OCI-LY1 (cell line): ENCODE measurements at regions not wholly inside any gene's neighbourhood (a gene's known extent, or its start where the extent isn't known, plus 50 kb on each side); places are given as distances from the start of the nearest gene placed in this dataset.

Experiments used
- H2AFZ ChIP-seq: fragments of 200-600 bp; sonication (generic), shearing (Covaris generic); 2 replicates; pipeline ENCODE4 v1.6.0; 2014; ENCODE audit warnings: antibody characterized with exemption, mild to moderate bottlenecking, low read length
- H3F3A ChIP-seq: fragments of 200-600 bp; sonication (generic), shearing (Covaris generic); 2 replicates; pipeline ENCODE4 v1.6.0; 2014; ENCODE audit warnings: mild to moderate bottlenecking, antibody characterized with exemption, low read length, moderate library complexity; ENCODE audit not compliant: insufficient read depth
- H3K27ac ChIP-seq: fragments of 200-600 bp; sonication (generic); 2 replicates; pipeline ENCODE4 v1.5.1; 2014; ENCODE audit warnings: low read length, mixed run types, mild to moderate bottlenecking, low read depth; ENCODE audit not compliant: poor library complexity, severe bottlenecking
- H3K27me3 ChIP-seq: fragments of 200-600 bp; sonication (generic); 2 replicates; pipeline ENCODE4 v1.6.0; 2014; ENCODE audit warnings: antibody characterized with exemption, mild to moderate bottlenecking, low read length, moderate library complexity; ENCODE audit not compliant: insufficient read depth
- H3K36me3 ChIP-seq: fragments of 200-600 bp; sonication (generic); 2 replicates; pipeline ENCODE4 v1.6.1; 2014; ENCODE audit warnings: mild to moderate bottlenecking, antibody characterized with exemption, low read length, moderate library complexity, mixed read lengths; ENCODE audit not compliant: insufficient read depth
- H3K4me1 ChIP-seq: fragments of 200-600 bp; sonication (generic); 2 replicates; pipeline ENCODE4 v1.5.1; 2014; ENCODE audit warnings: mild to moderate bottlenecking, low read length, moderate library complexity; ENCODE audit not compliant: insufficient read depth, severe bottlenecking
- H3K4me2 ChIP-seq: fragments of 200-600 bp; sonication (generic), shearing (Covaris generic); 2 replicates; pipeline ENCODE4 v1.6.1; 2014; ENCODE audit warnings: low read length
- H3K4me3 ChIP-seq: fragments of 200-600 bp; sonication (generic); 2 replicates; pipeline ENCODE4 v1.5.1; 2014; ENCODE audit warnings: low read length, low read depth, mild to moderate bottlenecking, mixed read lengths; ENCODE audit not compliant: poor library complexity, severe bottlenecking
- H3K79me2 ChIP-seq: fragments of 200-600 bp; shearing (Covaris generic); 2 replicates; pipeline ENCODE4 v1.6.1; 2016; ENCODE audit warnings: mixed run types, low read length, mixed read lengths; ENCODE audit not compliant: insufficient read depth
- H3K9ac ChIP-seq: fragments of 200-600 bp; sonication (generic), shearing (Covaris generic); 2 replicates; pipeline ENCODE4 v1.6.1; 2014; ENCODE audit warnings: mild to moderate bottlenecking, low read length, mixed read lengths
- H3K9me2 ChIP-seq: fragments of 200-600 bp; sonication (generic), shearing (Covaris generic); 2 replicates; pipeline ENCODE4 v1.6.1; 2014; ENCODE audit warnings: low read depth, mild to moderate bottlenecking, low read length, mixed read lengths
- H3K9me3 ChIP-seq: fragments of 200-600 bp; shearing (Covaris generic); 2 replicates; pipeline ENCODE4 v1.6.1; 2014; ENCODE audit warnings: low read length, mixed read lengths
- H4K20me1 ChIP-seq: fragments of 200-600 bp; sonication (generic), shearing (Covaris generic); 2 replicates; pipeline ENCODE4 v1.6.0; 2016; ENCODE audit warnings: mild to moderate bottlenecking, low read length; ENCODE audit not compliant: insufficient read depth
- EZH2 ChIP-seq: fragments of 200-600 bp; sonication (generic), shearing (Covaris generic); IDR thresholded peaks from 2 replicates; pipeline ENCODE4 v1.8.0; 2017; ENCODE audit warnings: borderline replicate concordance, mixed run types, mild to moderate bottlenecking, antibody characterized with exemption, low read length, moderate library complexity, mixed read lengths
- TF ChIP-seq, protein P1 (sequence below): fragments of 200-600 bp; sonication (generic), shearing (Covaris generic); IDR thresholded peaks from 2 replicates; pipeline ENCODE4 v1.5.1; 2017; ENCODE audit warnings: mild to moderate bottlenecking, antibody characterized with exemption, low read length, moderate library complexity, mixed read lengths

DNA sequence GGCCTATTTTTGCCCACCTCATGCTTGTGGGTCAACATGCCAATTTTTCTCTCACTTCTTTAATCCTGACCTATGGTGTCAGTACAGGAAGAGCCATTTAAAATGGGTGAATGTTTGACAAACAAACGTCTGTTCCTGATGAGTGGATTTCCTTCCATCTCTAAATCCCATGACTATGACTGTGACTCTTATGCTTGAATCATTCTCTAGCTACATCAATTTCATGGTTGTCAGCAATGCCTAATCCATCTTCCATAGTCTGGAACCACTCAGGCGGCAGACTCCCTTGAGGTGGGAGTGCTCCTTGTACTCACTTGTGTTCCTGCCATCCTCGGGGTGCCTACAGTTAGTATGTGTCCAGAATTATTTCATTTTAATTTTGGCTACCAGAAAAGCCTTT is 194.9 kb upstream of the RPS6KA3 start:
- no peak overlapping the region for H3K27ac ChIP-seq
- no peak overlapping the region for H3K9ac ChIP-seq
- no peak overlapping the region for H3K4me2 ChIP-seq
- H3K27me3 ChIP-seq = no peaks in the 10 kb centered on the region
- H3K79me2 ChIP-seq = no peaks in the 10 kb centered on the region
- H3K36me3 ChIP-seq = no peaks in the 10 kb centered on the region
- no peaks in the 10 kb centered on the region for H3K9me2 ChIP-seq
- no peak for TF ChIP-seq EZH2
- TF ChIP-seq, protein P1, sequence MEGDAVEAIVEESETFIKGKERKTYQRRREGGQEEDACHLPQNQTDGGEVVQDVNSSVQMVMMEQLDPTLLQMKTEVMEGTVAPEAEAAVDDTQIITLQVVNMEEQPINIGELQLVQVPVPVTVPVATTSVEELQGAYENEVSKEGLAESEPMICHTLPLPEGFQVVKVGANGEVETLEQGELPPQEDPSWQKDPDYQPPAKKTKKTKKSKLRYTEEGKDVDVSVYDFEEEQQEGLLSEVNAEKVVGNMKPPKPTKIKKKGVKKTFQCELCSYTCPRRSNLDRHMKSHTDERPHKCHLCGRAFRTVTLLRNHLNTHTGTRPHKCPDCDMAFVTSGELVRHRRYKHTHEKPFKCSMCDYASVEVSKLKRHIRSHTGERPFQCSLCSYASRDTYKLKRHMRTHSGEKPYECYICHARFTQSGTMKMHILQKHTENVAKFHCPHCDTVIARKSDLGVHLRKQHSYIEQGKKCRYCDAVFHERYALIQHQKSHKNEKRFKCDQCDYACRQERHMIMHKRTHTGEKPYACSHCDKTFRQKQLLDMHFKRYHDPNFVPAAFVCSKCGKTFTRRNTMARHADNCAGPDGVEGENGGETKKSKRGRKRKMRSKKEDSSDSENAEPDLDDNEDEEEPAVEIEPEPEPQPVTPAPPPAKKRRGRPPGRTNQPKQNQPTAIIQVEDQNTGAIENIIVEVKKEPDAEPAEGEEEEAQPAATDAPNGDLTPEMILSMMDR = no peak
- H3K4me1 ChIP-seq = no peaks in the 10 kb centered on the region
- H3K9me3 ChIP-seq = no peaks in the 10 kb centered on the region
- no peak overlapping the region for H3K4me3 ChIP-seq
- H3F3A ChIP-seq = no peaks in the 10 kb centered on the region
- no peaks in the 10 kb centered on the region for H4K20me1 ChIP-seq
- H2AFZ ChIP-seq = no peak overlapping the region

DNA sequence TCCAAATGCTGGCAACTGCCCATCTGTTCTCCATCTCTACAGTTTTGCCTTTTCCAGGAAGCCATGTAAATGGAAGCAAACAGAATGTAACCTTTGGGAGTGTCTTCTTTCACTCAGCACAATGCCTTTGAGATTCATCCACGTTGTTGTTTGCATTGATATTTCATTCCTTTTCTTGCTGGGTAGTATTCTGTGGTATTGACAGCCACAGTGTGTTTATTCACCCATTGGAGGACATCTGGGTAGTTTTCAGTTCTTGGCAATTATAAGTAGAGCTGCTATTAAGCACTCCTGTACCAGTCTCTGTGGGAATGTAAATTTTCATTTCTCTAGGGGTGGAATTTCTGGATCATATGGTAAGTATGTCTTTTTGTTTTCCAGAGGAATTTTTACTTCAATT is 194.3 kb upstream of the RPS6KA3 start:
- H3K79me2 ChIP-seq = no peaks in the 10 kb centered on the region
- no peak overlapping the region for H3K4me3 ChIP-seq
- no peak overlapping the region for H3K27ac ChIP-seq
- no peaks in the 10 kb centered on the region for H3K4me1 ChIP-seq
- H3K9me3 ChIP-seq = no peaks in the 10 kb centered on the region
- H3F3A ChIP-seq = no peaks in the 10 kb centered on the region
- H4K20me1 ChIP-seq = no peaks in the 10 kb centered on the region
- H3K9ac ChIP-seq = no peak overlapping the region
- H2AFZ ChIP-seq = no peak overlapping the region
- H3K4me2 ChIP-seq = no peak overlapping the region
- H3K27me3 ChIP-seq = no peaks in the 10 kb centered on the region
- no peaks in the 10 kb centered on the region for H3K9me2 ChIP-seq
- H3K36me3 ChIP-seq = no peaks in the 10 kb centered on the region
- no peak for TF ChIP-seq EZH2
- TF ChIP-seq, protein P1 = no peak

DNA sequence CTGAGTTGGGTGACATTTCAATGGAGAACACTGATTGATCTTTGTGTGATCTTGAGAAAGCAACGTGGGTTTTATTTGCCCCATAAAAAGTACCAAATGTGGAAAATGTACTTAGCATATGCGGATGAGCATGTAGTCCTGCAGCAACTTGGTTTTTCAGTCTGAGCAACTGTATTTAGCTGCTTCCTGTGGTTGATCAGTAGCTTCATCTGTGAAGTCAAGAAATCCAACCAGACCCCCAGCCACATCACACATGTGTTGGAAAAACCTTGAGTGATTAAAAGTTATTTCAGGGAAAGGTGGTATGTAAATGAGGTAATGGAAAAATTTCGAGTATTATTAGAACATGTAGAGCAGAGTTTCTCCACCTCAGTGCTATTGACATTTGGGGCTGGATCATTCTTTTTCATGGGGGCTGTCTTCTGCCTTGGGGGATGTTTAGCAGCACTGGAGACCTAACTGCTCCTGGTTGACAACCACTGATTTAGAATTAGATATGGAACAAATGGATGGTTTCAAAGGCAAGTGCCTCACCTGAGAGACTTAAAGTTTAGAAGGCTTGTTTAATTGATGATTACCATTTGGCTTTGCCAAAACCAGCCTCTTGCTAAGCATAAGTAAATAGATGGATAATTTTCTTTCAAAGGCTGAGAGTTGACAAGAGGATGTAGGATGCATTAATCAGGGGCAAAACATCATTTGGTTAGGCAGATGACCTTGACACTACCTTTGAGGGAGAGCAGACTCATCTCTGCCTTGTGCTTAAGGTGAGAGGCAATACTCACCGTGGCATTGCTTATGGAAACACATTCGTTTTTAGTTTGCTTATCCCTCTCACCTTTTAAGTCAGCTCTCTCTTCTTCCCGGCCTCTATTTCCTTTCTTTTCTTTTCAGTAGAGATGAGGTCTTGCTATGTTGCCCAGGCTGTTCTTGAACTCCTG is 193.0 kb upstream of the RPS6KA3 start:
- no peak for TF ChIP-seq EZH2
- TF ChIP-seq, protein P1 = no peak
- Histone ChIP-seq H3K4me2 (no peak overlapping the region), H3K36me3 (no peaks in the 10 kb centered on the region), H3K27me3 (no peaks in the 10 kb centered on the region), H3K9ac (no peak overlapping the region), H3K79me2 (no peaks in the 10 kb centered on the region), H3K9me2 (no peaks in the 10 kb centered on the region), H4K20me1 (no peaks in the 10 kb centered on the region), H3K9me3 (no peaks in the 10 kb centered on the region), H3F3A (no peaks in the 10 kb centered on the region), H2AFZ (no peak overlapping the region), H3K27ac (no peak overlapping the region), H3K4me3 (no peak overlapping the region), H3K4me1 (no peaks in the 10 kb centered on the region)
